Loucy (cell line): ENCODE measurements at regions not wholly inside any gene's neighbourhood (a gene's known extent, or its start where the extent isn't known, plus 50 kb on each side); places are given as distances from the start of the nearest gene placed in this dataset.

Source experiments
- H2AFZ ChIP-seq: fragments of 200-600 bp; sonication (generic); 2 replicates; pipeline ENCODE4 v1.6.0; 2016; ENCODE audit warnings: antibody characterized with exemption, mild to moderate bottlenecking, low read length, moderate library complexity
- H3F3A ChIP-seq: fragments of 200-600 bp; 2 replicates; pipeline ENCODE4 v1.6.0; 2016; ENCODE audit warnings: antibody characterized with exemption, low read depth, mild to moderate bottlenecking
- H3K27me3 ChIP-seq: fragments of 200-600 bp; sonication (generic); 2 replicates; pipeline ENCODE4 v1.6.1; 2014; ENCODE audit warnings: low read length, mild to moderate bottlenecking; ENCODE audit not compliant: insufficient read depth, poor library complexity, severe bottlenecking
- H3K36me3 ChIP-seq: fragments of 200-600 bp; sonication (generic); 2 replicates; pipeline ENCODE4 v1.6.1; 2016; ENCODE audit warnings: low read length; ENCODE audit not compliant: insufficient read depth
- H3K4me1 ChIP-seq: fragments of 200-600 bp; sonication (generic); 2 replicates; pipeline ENCODE4 v1.5.1; 2014; ENCODE audit warnings: low read length, mild to moderate bottlenecking; ENCODE audit not compliant: insufficient read depth, poor library complexity, severe bottlenecking
- H3K4me2 ChIP-seq: fragments of 200-600 bp; sonication (generic); 2 replicates; pipeline ENCODE4 v1.6.0; 2014; ENCODE audit warnings: antibody characterized with exemption, low read length, low read depth, mild to moderate bottlenecking; ENCODE audit not compliant: poor library complexity, severe bottlenecking
- H3K4me3 ChIP-seq: fragments of 200-600 bp; sonication (generic); 2 replicates; pipeline ENCODE4 v1.5.1; 2014; ENCODE audit warnings: low read length, mild to moderate bottlenecking, mixed read lengths; ENCODE audit not compliant: poor library complexity, severe bottlenecking
- H3K79me2 ChIP-seq: fragments of 200-600 bp; sonication (generic); 2 replicates; pipeline ENCODE4 v1.6.1; 2014; ENCODE audit warnings: low read length; ENCODE audit not compliant: insufficient read depth
- H3K9ac ChIP-seq: fragments of 200-600 bp; sonication (generic); 2 replicates; pipeline ENCODE4 v1.6.0; 2014; ENCODE audit warnings: mild to moderate bottlenecking, low read depth, low read length, moderate library complexity; ENCODE audit not compliant: poor library complexity, severe bottlenecking
- H3K9me2 ChIP-seq: fragments of 200-600 bp; sonication (generic); replicated peaks from 2 replicates; pipeline ENCODE4 v1.6.1; 2016; ENCODE audit warnings: low read depth, low read length, mixed read lengths
- H3K9me3 ChIP-seq: fragments of 200-600 bp; sonication (generic); 2 replicates; pipeline ENCODE4 v1.6.1; 2014; ENCODE audit warnings: mild to moderate bottlenecking, antibody characterized with exemption, low read length, low read depth; ENCODE audit not compliant: insufficient read depth
- H4K20me1 ChIP-seq: fragments of 200-600 bp; sonication (generic); 2 replicates; pipeline ENCODE4 v1.6.0; 2014; ENCODE audit warnings: antibody characterized with exemption, low read length, mild to moderate bottlenecking; ENCODE audit not compliant: insufficient read depth, poor library complexity, severe bottlenecking
- CTCF ChIP-seq: fragments of 200-600 bp; sonication (generic); conservative IDR thresholded peaks from 2 replicates; pipeline ENCODE4 v1.5.1; 2014; ENCODE audit warnings: mild to moderate bottlenecking, antibody characterized with exemption, low read length
- EZH2phosphoT487 ChIP-seq: fragments of 200-600 bp; IDR thresholded peaks from 2 replicates; pipeline ENCODE4 v1.6.1; 2018; ENCODE audit warnings: antibody characterized with exemption, mild to moderate bottlenecking, moderate library complexity, borderline replicate concordance

DNA sequence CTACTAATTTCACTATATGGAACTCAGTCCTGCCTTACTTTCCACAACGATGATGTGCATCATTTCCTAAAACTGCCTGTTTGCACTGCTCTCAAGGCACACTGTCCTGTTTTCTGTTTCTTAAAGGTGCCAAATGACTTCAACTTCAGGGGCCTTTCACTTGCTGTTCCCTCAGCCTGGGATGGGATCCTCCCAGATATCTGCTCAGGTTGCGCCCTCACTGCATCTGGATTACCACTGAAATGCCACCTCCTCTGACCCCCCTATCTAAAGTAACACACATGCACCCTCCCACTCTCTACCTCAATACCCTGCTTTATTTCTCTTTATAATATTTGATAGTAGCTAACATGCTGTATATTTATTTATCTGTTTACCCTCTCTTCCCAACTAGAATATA is 123.8 kb upstream of the CMC1 start:
- no peaks in the 10 kb centered on the region for H3K79me2 ChIP-seq
- no peaks in the 10 kb centered on the region for H3F3A ChIP-seq
- H3K4me2 ChIP-seq: no peak overlapping the region

DNA sequence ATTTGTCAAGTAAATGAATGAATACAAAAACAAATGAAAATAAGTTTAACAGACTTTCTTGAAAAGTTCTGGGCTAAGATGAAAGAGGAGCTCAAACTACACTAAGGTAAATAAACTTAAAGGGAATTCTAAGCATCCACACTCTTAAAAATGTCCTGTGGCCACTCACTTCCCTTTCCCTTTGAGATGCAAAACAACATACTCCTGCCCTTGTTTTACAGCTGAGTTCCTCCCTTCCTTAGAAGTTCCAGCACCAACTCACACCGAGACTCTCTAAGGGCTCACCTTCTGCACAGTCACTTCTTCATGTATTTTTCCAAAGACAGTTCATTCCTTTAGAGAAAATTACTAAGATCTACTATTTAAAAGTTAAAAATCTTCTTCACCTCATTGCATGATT is 123.3 kb upstream of the CMC1 start:
- no peaks in the 10 kb centered on the region for H3K27me3 ChIP-seq
- no peaks in the 10 kb centered on the region for H3F3A ChIP-seq
- H3K79me2 ChIP-seq: no peaks in the 10 kb centered on the region
- no peak overlapping the region for H3K4me3 ChIP-seq
- no peaks in the 10 kb centered on the region for H3K4me1 ChIP-seq
- TF ChIP-seq EZH2phosphoT487 (no peak), CTCF (no peak)
- no peak overlapping the region for H3K9ac ChIP-seq
- no peaks in the 10 kb centered on the region for H4K20me1 ChIP-seq
- no peak overlapping the region for H2AFZ ChIP-seq
- no peaks in the 10 kb centered on the region for H3K9me2 ChIP-seq
- H3K9me3 ChIP-seq: no peaks in the 10 kb centered on the region
- no peak overlapping the region for H3K4me2 ChIP-seq
- no peaks in the 10 kb centered on the region for H3K36me3 ChIP-seq

More for the DNA sequence above, 123.8 kb upstream of the CMC1 start:
- no peaks in the 10 kb centered on the region for H3K27me3 ChIP-seq
- H3K9ac ChIP-seq: no peak overlapping the region
- H3K9me3 ChIP-seq: no peaks in the 10 kb centered on the region
- no peaks in the 10 kb centered on the region for H4K20me1 ChIP-seq
- TF ChIP-seq CTCF (no peak), EZH2phosphoT487 (no peak)
- no peaks in the 10 kb centered on the region for H3K36me3 ChIP-seq
- no peaks in the 10 kb centered on the region for H3K4me1 ChIP-seq
- no peak overlapping the region for H3K4me3 ChIP-seq
- no peak overlapping the region for H2AFZ ChIP-seq
- H3K9me2 ChIP-seq: no peaks in the 10 kb centered on the region

DNA sequence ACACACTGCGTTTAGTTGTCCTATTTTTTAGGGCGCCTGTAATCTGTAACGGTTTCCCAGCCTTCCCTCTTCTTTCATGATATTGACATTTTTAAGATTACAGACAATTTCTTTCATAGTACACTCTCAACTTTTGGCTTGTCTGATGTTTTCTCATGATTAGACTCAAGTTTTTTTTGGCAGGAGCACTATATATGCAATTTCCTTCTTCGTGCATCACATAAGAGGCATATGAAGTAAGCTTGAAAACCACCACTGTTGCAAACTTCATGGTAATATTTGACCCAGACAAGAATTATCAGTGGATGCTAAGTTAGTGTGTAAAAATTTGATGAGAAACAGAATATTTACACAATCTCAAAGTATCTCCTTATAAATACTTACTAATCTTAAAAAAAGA is 119.2 kb upstream of the CMC1 start:
- Histone ChIP-seq H4K20me1 (no peaks in the 10 kb centered on the region), H3K4me3 (no peak overlapping the region)

More for the DNA sequence above, 119.2 kb upstream of the CMC1 start:
- Histone ChIP-seq H3K9me3 (no peaks in the 10 kb centered on the region), H3K4me1 (no peaks in the 10 kb centered on the region), H3K4me2 (no peak overlapping the region), H3K27me3 (no peaks in the 10 kb centered on the region), H3K9ac (no peak overlapping the region), H3K36me3 (no peaks in the 10 kb centered on the region), H3K9me2 (no peaks in the 10 kb centered on the region), H2AFZ (no peak overlapping the region), H3F3A (no peaks in the 10 kb centered on the region), H3K79me2 (no peaks in the 10 kb centered on the region)
- TF ChIP-seq CTCF (no peak), EZH2phosphoT487 (no peak)
